GM12864 (cell line): ENCODE measurements at regions not wholly inside any gene's neighbourhood (a gene's known extent, or its start where the extent isn't known, plus 50 kb on each side); places are given as distances from the start of the nearest gene placed in this dataset.

Experiments used
- DNase-seq: peaks from one replicate; pipeline ENCODE4 v3.0.0-alpha.2; 2011; ENCODE audit warnings: low read depth
- H3K4me3 ChIP-seq: 2 replicates; pipeline ENCODE4 v1.5.1; 2011; ENCODE audit warnings: mild to moderate bottlenecking, low read depth, low read length, control low read depth
- CTCF ChIP-seq: IDR thresholded peaks from 2 replicates; pipeline ENCODE4 v1.5.1; 2011; ENCODE audit warnings: low read depth, mild to moderate bottlenecking, moderate library complexity, low read length, control low read depth, inconsistent platforms; ENCODE audit errors: missing control alignments

- H3K4me3 ChIP-seq, result no peak overlapping the region
- TF ChIP-seq CTCF, result no peak
- DNase-seq, result no peak
Measured at GRCh38 chr3:187448674-187449073, 80.5 kb downstream of the RTP4 start.

GRCh38 chr3:187447737-187448136 lies 79.6 kb downstream of the RTP4 start:
- no peak overlapping the region for H3K4me3 ChIP-seq
- no peak for TF ChIP-seq CTCF
- no peak for DNase-seq

- DNase-seq, result no peak
- no peak for TF ChIP-seq CTCF
- H3K4me3 ChIP-seq, result no peak overlapping the region
Measured at GRCh38 chr3:187445356-187445755, 77.2 kb downstream of the RTP4 start.

- no peak for DNase-seq
- H3K4me3 ChIP-seq, result no peak overlapping the region
- no peak for TF ChIP-seq CTCF
Measured at GRCh38 chr3:187434524-187434923, 66.3 kb downstream of the RTP4 start.

DNA sequence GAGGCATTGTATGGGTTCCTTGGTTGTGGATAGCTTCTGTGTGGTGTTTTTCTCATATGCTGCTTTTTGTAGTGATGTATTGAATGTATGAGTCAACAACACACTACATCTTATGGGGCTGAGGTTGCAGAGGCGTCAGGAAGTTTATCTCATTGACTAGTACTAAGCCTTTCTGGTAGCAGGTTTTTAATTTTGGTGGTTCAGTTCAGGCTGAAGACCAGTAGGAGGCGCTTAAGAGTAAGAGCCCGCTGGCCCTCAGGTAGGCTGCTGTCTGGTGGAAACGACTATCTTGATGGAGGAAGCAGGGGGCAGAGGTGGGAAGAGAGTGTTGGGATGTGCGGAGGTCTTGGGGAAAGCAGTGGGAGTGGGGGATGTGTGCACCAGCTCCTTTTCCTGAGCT lies 62.4 kb downstream of the RTP4 start:
- DNase-seq, result no peak
- peak; percentile 58 for TF ChIP-seq CTCF
- no peak overlapping the region for H3K4me3 ChIP-seq
